Thyroid gland (tissue), 4 donors: ENCODE measurements at regions not wholly inside any gene's neighbourhood (a gene's known extent, or its start where the extent isn't known, plus 50 kb on each side); places are given as distances from the start of the nearest gene placed in this dataset.
A peak's percentile ranks its signal among the peaks of the same experiment; 100 is the strongest.

Experiments
- DNase-seq, 2 donors: peaks; one replicate each; pipeline ENCODE4 v3.0.0-alpha.2; 2019
- H3K27ac ChIP-seq, 3 donors: fragments of 200-600 bp; sonication (generic); 1 replicate in 2 of 3; 2 replicates in 1 of 3; pipeline ENCODE4 v1.5.1; 2016 to 2019; ENCODE audit warnings: mild to moderate bottlenecking in 1 of 3, moderate library complexity in 1 of 3
- H3K27me3 ChIP-seq: fragments of 200-600 bp; sonication (generic); one replicate; pipeline ENCODE4 v1.5.1; 2019
- H3K36me3 ChIP-seq, 2 donors: fragments of 200-600 bp; sonication (generic); one replicate each; pipeline ENCODE4 v1.5.1; 2016 to 2019
- H3K4me1 ChIP-seq, 2 donors: fragments of 200-600 bp; sonication (generic); one replicate each; pipeline ENCODE4 v1.5.1; 2017 to 2019
- H3K4me3 ChIP-seq, 3 donors: fragments of 200-600 bp; sonication (generic); replicated peaks in 1 of 3; 1 replicate in 2 of 3; 2 replicates in 1 of 3; pipeline ENCODE4 v1.5.1; 2016; ENCODE audit warnings: mild to moderate bottlenecking in 1 of 3
- H3K9me3 ChIP-seq: fragments of 200-600 bp; sonication (generic); one replicate; pipeline ENCODE4 v1.5.1; 2017
- POLR2A ChIP-seq, 2 donors: fragments of 450-650 bp; IDR thresholded peaks; one replicate each; pipeline ENCODE4 v1.6.1; 2017; ENCODE audit warnings: antibody characterized with exemption in 2 of 2, mild to moderate bottlenecking in 2 of 2, moderate library complexity in 1 of 2
- WGBS, 2 donors: methylation state at CpG; one replicate each; pipeline ENCODE4 v1.1.5; 2017; 5-methylcytosine and 5-hydroxymethylcytosine counted together
- intact Hi-C: fragments of 100-400 bp; cut with DNase I; formaldehyde crosslinking; loops from one replicate; pipeline ENCODE4 v1.15.1; 2023
- TF ChIP-seq, protein P1 (sequence below), 6 experiments: fragments of 200-600 bp in 3 of 6; fragments of 450-650 bp in 3 of 6; sonication (generic) in 3 of 6; IDR thresholded peaks; one replicate each; pipeline ENCODE4 v1.5.1; 2016 to 2019; ENCODE audit warnings: antibody characterized with exemption in 6 of 6, mild to moderate bottlenecking in 2 of 6, inconsistent platforms in 1 of 6, moderate library complexity in 1 of 6

DNA sequence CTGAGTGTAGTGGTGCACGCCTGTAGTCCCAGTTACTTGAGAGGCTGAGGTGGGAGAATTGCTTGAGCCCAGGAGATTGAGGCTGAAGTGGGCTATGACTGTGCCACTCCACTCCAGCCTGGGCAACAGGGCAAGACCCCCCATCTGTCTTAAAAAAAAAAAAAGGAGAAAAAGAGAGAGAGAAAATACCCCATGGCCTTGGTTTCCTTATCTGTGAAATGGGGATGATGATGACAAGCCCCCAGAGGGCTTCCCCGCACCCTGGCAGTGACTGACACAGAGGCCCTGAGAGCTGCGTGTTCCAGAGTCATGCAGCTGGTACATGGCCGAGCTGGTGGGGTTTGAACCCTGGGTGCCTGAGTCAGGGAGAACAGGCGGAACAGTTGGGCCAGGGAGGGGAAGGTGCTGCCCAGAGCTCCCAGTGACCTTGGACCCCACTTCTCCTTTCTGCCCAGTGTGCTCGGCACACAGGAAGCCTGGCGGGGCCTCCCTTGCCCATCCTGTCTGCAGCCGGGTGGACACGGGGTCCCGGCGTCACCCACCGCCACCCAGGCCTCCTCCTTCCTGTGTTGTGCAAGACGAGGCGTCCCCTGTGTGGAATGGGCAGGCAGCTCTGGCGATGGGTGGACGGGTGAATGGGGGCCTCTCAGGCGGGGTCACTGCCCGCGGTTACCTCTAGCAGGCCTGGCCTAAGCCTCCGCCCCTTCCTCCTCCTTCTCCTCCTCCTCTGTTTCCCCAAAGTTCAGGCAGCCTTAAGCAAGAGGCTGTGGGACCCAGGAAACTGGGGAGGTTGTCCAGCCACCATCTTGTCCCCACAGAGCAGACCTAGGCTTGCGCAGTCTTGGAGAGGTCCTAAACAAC, 84.2 kb downstream of the CEBPB start:
- Histone ChIP-seq H3K27me3 (no peaks in the 10 kb centered on the region), H3K27ac (peak overlapping the region in 2 of 3 donors; percentile 44 to 99), H3K36me3 (no peaks in the 10 kb centered on the region), H3K4me1 (peaks cover 39 to 52% of the 10 kb centered on the region in 2 donors), H3K9me3 (no peaks in the 10 kb centered on the region), H3K4me3 (no peak overlapping the region)
- WGBS, 2 donors, result 85% methylated on average over 14 to 17 of the region's 21 CpGs
- peak in 1 of 2 donors; percentile 43 for DNase-seq
- TF ChIP-seq, protein P1, sequence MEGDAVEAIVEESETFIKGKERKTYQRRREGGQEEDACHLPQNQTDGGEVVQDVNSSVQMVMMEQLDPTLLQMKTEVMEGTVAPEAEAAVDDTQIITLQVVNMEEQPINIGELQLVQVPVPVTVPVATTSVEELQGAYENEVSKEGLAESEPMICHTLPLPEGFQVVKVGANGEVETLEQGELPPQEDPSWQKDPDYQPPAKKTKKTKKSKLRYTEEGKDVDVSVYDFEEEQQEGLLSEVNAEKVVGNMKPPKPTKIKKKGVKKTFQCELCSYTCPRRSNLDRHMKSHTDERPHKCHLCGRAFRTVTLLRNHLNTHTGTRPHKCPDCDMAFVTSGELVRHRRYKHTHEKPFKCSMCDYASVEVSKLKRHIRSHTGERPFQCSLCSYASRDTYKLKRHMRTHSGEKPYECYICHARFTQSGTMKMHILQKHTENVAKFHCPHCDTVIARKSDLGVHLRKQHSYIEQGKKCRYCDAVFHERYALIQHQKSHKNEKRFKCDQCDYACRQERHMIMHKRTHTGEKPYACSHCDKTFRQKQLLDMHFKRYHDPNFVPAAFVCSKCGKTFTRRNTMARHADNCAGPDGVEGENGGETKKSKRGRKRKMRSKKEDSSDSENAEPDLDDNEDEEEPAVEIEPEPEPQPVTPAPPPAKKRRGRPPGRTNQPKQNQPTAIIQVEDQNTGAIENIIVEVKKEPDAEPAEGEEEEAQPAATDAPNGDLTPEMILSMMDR (IDR thresholded peaks at IDR 0.05), result no peak
- TF ChIP-seq POLR2A (IDR thresholded peaks at IDR 0.05), result no peak
- intact Hi-C loops, result no loop called here

DNA sequence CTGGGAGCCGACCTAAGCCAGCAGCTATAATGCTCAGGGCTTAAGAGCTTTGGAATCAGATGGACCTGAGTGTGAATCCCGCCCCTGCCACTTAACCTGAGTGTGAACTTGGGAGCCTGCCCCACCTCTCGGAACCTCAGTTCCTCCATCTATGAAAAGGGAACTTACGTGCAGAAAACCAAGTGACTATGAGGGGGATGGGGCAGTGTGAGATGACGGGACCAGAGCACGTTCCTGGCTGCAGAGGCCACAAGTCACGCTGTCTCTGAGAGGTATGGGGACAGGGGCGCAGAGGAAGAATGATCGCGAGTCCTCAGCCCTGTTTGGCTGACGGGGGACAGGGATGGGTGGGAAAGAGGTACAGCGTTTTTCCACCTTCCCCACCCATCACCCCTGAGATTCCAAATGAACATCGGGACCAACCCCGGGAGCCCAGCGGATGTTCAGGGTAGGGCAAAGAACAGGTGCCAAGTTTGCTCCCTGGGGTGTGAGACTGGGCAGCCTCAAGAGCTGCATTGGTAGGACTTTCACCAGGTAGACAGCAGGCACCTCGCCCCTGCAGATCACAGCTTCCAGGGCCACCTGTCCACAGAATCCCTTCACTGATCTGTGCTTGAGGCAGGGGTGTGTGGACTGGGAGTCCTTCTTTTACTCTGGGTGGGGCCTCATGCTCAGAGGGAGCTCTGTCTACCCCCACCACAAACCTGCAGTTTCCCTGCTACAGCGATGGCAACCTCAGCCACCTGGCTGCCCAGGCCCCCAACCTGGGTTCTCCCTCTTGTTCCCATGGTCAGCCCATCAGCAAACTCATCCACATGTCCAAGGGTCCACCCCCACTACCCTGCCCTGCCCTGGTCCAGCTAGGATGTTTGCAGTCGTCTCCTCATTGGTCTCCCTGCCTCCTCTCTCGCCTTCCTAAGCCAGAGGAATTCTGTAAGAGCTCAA, 85.8 kb downstream of the CEBPB start:
- TF ChIP-seq, protein P1 (IDR thresholded peaks at IDR 0.05), result no peak
- TF ChIP-seq POLR2A (IDR thresholded peaks at IDR 0.05), result no peak
- WGBS, 2 donors, result 79 to 90% methylated on average over 19 of the region's 19 CpGs
- no peaks in the 10 kb centered on the region for H3K36me3 ChIP-seq
- no peaks in the 10 kb centered on the region for H3K27me3 ChIP-seq
- H3K27ac ChIP-seq, result peak overlapping the region; percentile 97 to 99 (median 98)
- H3K4me3 ChIP-seq, result no peak overlapping the region
- intact Hi-C loops, result no loop called here
- no peaks in the 10 kb centered on the region for H3K9me3 ChIP-seq
- peaks cover 39 to 52% of the 10 kb centered on the region in 2 donors for H3K4me1 ChIP-seq
- peak in 1 of 2 donors; percentile 39 for DNase-seq

DNA sequence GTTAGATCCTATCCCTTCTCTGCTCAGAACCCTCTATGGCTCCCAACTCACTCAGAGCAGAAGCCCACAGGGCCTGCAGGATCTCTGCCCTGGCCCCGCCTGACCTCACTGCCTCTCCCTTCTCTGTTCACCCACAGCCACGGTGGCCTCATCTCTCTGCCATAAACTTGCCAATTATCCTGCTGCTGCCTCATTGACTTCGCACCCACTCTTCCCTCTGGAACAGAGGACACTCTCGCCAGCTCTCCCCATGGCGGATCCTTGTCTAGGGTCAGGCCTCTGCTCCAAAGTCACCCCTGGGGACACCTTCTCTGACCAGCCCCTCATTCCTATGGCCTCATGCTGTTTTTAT, 86.4 kb downstream of the CEBPB start:
- no peaks in the 10 kb centered on the region for H3K36me3 ChIP-seq
- no peaks in the 10 kb centered on the region for H3K27me3 ChIP-seq
- H3K4me1 ChIP-seq, result peaks cover 39 to 52% of the 10 kb centered on the region in 2 donors
- peak; percentile 54 to 63 for DNase-seq
- no peaks in the 10 kb centered on the region for H3K9me3 ChIP-seq
- 42 to 59% methylated on average over 5 of the region's 5 CpGs for WGBS, 2 donors
- H3K4me3 ChIP-seq, result no peak overlapping the region
- TF ChIP-seq POLR2A (IDR thresholded peaks at IDR 0.05), result no peak
- TF ChIP-seq, protein P1 (IDR thresholded peaks at IDR 0.05), result no peak
- H3K27ac ChIP-seq, result peak overlapping the region; percentile 97 to 99 (median 98)
- intact Hi-C loops, result no loop called here

DNA sequence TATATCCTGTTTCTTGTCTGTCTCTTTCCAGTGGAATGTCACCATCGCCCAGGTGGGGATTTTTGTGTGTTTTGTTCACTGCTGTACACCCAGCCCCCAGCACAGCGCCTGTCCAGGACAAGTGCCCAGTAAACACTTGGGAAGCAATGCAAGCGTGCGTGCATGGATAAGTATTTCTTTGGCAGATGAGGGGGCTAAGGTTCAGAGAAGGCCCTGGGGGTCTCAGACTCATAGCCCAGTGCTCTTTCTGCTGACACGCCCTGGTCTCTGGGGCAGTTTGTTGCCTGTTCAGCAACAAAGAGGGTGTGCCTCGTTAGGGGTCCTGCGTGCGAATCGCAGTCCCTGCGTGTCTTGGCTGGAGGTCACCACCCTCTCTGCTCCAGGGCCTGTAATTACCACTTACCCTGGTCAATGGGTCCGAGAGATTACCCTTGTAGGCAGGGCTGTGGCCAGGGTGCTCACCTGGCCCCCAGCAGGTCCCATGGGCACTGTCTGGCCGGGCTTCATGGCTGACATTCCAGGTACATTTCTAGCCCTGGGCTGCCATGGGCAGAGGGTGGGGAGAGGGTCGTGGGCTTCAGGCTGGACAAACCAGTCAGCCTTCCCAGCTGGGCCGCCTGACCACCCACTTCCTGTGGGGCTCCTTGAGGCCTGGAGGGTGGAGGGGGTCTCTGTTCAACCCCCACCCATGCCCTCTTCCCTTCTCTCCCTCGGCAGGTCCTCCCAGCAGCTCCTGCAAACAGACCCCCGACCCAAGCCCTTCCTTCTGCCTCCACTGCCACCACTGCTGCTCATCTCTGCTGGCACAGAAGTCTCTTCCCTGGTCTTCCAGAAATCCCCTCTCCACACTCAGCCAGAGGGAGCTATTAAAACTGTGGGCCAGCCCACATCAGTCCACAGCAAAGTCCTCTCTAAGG, 87.1 kb downstream of the CEBPB start:
- H3K27me3 ChIP-seq, result no peaks in the 10 kb centered on the region
- H3K27ac ChIP-seq, result peak overlapping the region; percentile 97 to 99 (median 98)
- peaks cover 39 to 53% of the 10 kb centered on the region in 2 donors for H3K4me1 ChIP-seq
- no peaks in the 10 kb centered on the region for H3K9me3 ChIP-seq
- intact Hi-C loops, result no loop called here
- DNase-seq, result peak; percentile 91 to 93
- no peaks in the 10 kb centered on the region for H3K36me3 ChIP-seq
- WGBS, 2 donors, result 45% methylated on average over 10 to 14 of the region's 16 CpGs
- TF ChIP-seq, protein P1 (IDR thresholded peaks at IDR 0.05), result no peak
- TF ChIP-seq POLR2A (IDR thresholded peaks at IDR 0.05), result peak in 1 of 2 donors; percentile 67
- no peak overlapping the region for H3K4me3 ChIP-seq
